PC-9 (cell line): ENCODE measurements at regions not wholly inside any gene's neighbourhood (a gene's known extent, or its start where the extent isn't known, plus 50 kb on each side); places are given as distances from the start of the nearest gene placed in this dataset.

Experiments used
- CTCF ChIP-seq: fragments of 200-600 bp; sonication (generic); conservative IDR thresholded peaks from 2 replicates; pipeline ENCODE4 v1.6.1; 2017; ENCODE audit warnings: mixed run types, antibody characterized with exemption, mild to moderate bottlenecking, moderate library complexity
- EZH2 ChIP-seq: fragments of 200-600 bp; sonication (generic); IDR thresholded peaks from 2 replicates; pipeline ENCODE4 v1.8.0; 2017; ENCODE audit warnings: antibody characterized with exemption, low read depth

- TF ChIP-seq CTCF (no peak), EZH2 (no peak)
These were observed 271.3 kb downstream of the NPHP4 start for GRCh38 chr1:5720936-5721335.
